Mesenchymal stem cell (in vitro differentiated cells and primary cell): ENCODE measurements at regions not wholly inside any gene's neighbourhood (a gene's known extent, or its start where the extent isn't known, plus 50 kb on each side); places are given as distances from the start of the nearest gene placed in this dataset.
"Not testable (repeated sequence)": the region's sequence is repeated elsewhere in the genome, so short reads cannot be mapped to it uniquely, and the experiment has no call there.

ENCODE experiments used
- DNase-seq: peaks from one replicate; pipeline ENCODE4 v3.0.0-alpha.2; 2013
- H2AFZ ChIP-seq: one replicate; pipeline ENCODE4 v1.6.1; 2013; ENCODE audit warnings: low read depth, mild to moderate bottlenecking, control low read depth, inconsistent platforms, low read length, moderate library complexity
- H2AK5ac ChIP-seq: 2 replicates; pipeline ENCODE4 v1.6.1; 2013; ENCODE audit warnings: low read length, moderate library complexity, mild to moderate bottlenecking, inconsistent platforms; ENCODE audit not compliant: severe bottlenecking
- H2BK120ac ChIP-seq: one replicate; pipeline ENCODE4 v1.6.1; 2013; ENCODE audit warnings: low read depth, mild to moderate bottlenecking, inconsistent platforms, low read length, moderate library complexity
- H2BK12ac ChIP-seq, 2 experiments: one replicate each; pipeline ENCODE4 v1.6.1; 2013; ENCODE audit warnings: inconsistent platforms in 2 of 2, low read length in 2 of 2, mild to moderate bottlenecking in 2 of 2, moderate library complexity in 2 of 2, control low read depth in 1 of 2
- H2BK15ac ChIP-seq: one replicate; pipeline ENCODE4 v1.6.1; 2013; ENCODE audit warnings: mild to moderate bottlenecking, low read depth, inconsistent platforms; ENCODE audit not compliant: poor library complexity, severe bottlenecking
- H2BK5ac ChIP-seq: 2 replicates; pipeline ENCODE4 v1.6.1; 2013; ENCODE audit warnings: low read depth, mild to moderate bottlenecking, low read length, control low read depth, inconsistent platforms; ENCODE audit not compliant: poor library complexity, severe bottlenecking
- H3K14ac ChIP-seq, 2 experiments: one replicate each; pipeline ENCODE4 v1.6.1; 2013; ENCODE audit warnings: inconsistent platforms in 2 of 2, low read length in 2 of 2, control low read depth in 1 of 2, mild to moderate bottlenecking in 1 of 2, moderate library complexity in 1 of 2
- H3K18ac ChIP-seq, 2 experiments: one replicate each; pipeline ENCODE4 v1.6.1; 2013; ENCODE audit warnings: inconsistent platforms in 2 of 2, low read length in 2 of 2, control low read depth in 1 of 2, low read depth in 1 of 2, mild to moderate bottlenecking in 1 of 2
- H3K23ac ChIP-seq, 2 experiments: one replicate each; pipeline ENCODE4 v1.6.1; 2013; ENCODE audit warnings: inconsistent platforms in 2 of 2, low read length in 2 of 2, mild to moderate bottlenecking in 2 of 2, moderate library complexity in 2 of 2, control low read depth in 1 of 2
- H3K27ac ChIP-seq: 2 replicates; pipeline ENCODE4 v1.5.1; 2013; ENCODE audit warnings: mild to moderate bottlenecking, moderate library complexity, low read length, control low read depth, inconsistent platforms; ENCODE audit not compliant: poor library complexity, severe bottlenecking
- H3K27me3 ChIP-seq, 2 experiments: 2 replicates each; pipeline versions ENCODE4 v1.6.1 to v1.7.0; 2013; ENCODE audit warnings: low read length in 2 of 2, mild to moderate bottlenecking in 2 of 2, moderate library complexity in 2 of 2, control low read depth in 1 of 2, inconsistent platforms in 1 of 2; ENCODE audit not compliant: control insufficient read depth in 1 of 2, insufficient read depth in 1 of 2
- H3K36me3 ChIP-seq, 2 experiments: 2 replicates each; pipeline versions ENCODE4 v1.6.1 to v1.7.0; 2013; ENCODE audit warnings: low read length in 2 of 2, control low read depth in 1 of 2, inconsistent platforms in 1 of 2, low read depth in 1 of 2, mild to moderate bottlenecking in 1 of 2; ENCODE audit not compliant: insufficient read depth in 2 of 2, control insufficient read depth in 1 of 2
- H3K4ac ChIP-seq, 2 experiments: one replicate each; pipeline ENCODE4 v1.6.1; 2013; ENCODE audit warnings: inconsistent platforms in 2 of 2, low read length in 2 of 2, mild to moderate bottlenecking in 2 of 2, moderate library complexity in 2 of 2, control low read depth in 1 of 2, low read depth in 1 of 2
- H3K4me1 ChIP-seq: 2 replicates; pipeline ENCODE4 v1.6.1; 2013; ENCODE audit warnings: low read depth, low read length, control low read depth; ENCODE audit not compliant: control insufficient read depth, insufficient read depth
- H3K4me2 ChIP-seq: 2 replicates; pipeline ENCODE4 v1.6.1; 2013; ENCODE audit warnings: low read length, mild to moderate bottlenecking, inconsistent platforms; ENCODE audit not compliant: poor library complexity, severe bottlenecking
- H3K4me3 ChIP-seq, 2 experiments: 2 replicates each; pipeline versions ENCODE4 v1.5.1 to v1.7.0; 2013; ENCODE audit warnings: low read length in 2 of 2, mild to moderate bottlenecking in 2 of 2, control low read depth in 1 of 2, low read depth in 1 of 2; ENCODE audit not compliant: insufficient read depth in 1 of 2
- H3K79me1 ChIP-seq: replicated peaks from 2 replicates; pipeline ENCODE4 v1.6.1; 2013; ENCODE audit warnings: mild to moderate bottlenecking, control low read depth, low read length, inconsistent platforms; ENCODE audit not compliant: poor library complexity, severe bottlenecking
- H3K9ac ChIP-seq: 2 replicates; pipeline ENCODE4 v1.7.0; 2013; ENCODE audit warnings: mild to moderate bottlenecking, low read length, moderate library complexity
- H3K9me3 ChIP-seq: 2 replicates; pipeline ENCODE4 v1.7.0; 2013; ENCODE audit warnings: mild to moderate bottlenecking, low read length; ENCODE audit not compliant: control insufficient read depth
- H4K8ac ChIP-seq: one replicate; pipeline ENCODE4 v1.6.1; 2013; ENCODE audit warnings: inconsistent platforms, mild to moderate bottlenecking, low read length, moderate library complexity
- H4K91ac ChIP-seq: one replicate; pipeline ENCODE4 v1.6.1; 2013; ENCODE audit warnings: mild to moderate bottlenecking, low read length, inconsistent platforms
- WGBS: methylation state at CpG from one replicate; pipeline ENCODE4 v1.1.7; 2013; ENCODE audit warnings: mixed read lengths; 5-methylcytosine and 5-hydroxymethylcytosine counted together

DNA sequence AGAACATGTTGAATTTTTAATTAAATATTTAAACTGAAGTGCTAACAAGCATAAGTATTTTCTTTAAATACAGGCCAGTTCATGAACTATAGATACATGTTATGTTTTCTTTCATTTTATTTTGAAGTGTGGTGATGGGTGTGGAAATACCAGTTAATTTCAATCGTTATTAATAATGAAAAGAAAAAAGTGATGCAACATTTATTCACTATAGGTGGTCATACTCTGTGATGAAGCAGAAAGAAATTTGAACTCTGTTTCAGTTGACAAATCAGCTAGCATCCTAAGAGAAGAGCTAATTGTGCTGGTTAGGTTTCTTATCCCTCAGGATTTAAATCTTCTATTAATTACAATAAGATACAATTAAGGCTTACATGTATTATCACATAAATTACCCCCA, 795.1 kb upstream of the DDX18 start:
- no peak overlapping the region for H3K4ac ChIP-seq
- H3K27me3 ChIP-seq: no peaks in the 10 kb centered on the region
- no peak overlapping the region for H3K9ac ChIP-seq
- H3K23ac ChIP-seq: no peak overlapping the region
- no peak overlapping the region for H3K27ac ChIP-seq
- WGBS: 80% methylated on average over 1 of the region's 1 CpG
- no peaks in the 10 kb centered on the region for H3K36me3 ChIP-seq
- H2BK120ac ChIP-seq: no peak overlapping the region
- H3K9me3 ChIP-seq: peaks cover 8% of the 10 kb centered on the region
- H3K4me3 ChIP-seq: no peak overlapping the region
- no peak overlapping the region for H2AFZ ChIP-seq
- H3K79me1 ChIP-seq: no peaks in the 10 kb centered on the region
- no peak overlapping the region for H3K4me2 ChIP-seq
- no peaks in the 10 kb centered on the region for H3K4me1 ChIP-seq
- no peak overlapping the region for H4K91ac ChIP-seq
- H4K8ac ChIP-seq: no peak overlapping the region
- H3K14ac ChIP-seq: no peak overlapping the region
- H3K18ac ChIP-seq: no peak overlapping the region
- H2AK5ac ChIP-seq: no peak overlapping the region
- no peak overlapping the region for H2BK5ac ChIP-seq
- no peak for DNase-seq
- H2BK15ac ChIP-seq: no peak overlapping the region
- no peak overlapping the region for H2BK12ac ChIP-seq

DNA sequence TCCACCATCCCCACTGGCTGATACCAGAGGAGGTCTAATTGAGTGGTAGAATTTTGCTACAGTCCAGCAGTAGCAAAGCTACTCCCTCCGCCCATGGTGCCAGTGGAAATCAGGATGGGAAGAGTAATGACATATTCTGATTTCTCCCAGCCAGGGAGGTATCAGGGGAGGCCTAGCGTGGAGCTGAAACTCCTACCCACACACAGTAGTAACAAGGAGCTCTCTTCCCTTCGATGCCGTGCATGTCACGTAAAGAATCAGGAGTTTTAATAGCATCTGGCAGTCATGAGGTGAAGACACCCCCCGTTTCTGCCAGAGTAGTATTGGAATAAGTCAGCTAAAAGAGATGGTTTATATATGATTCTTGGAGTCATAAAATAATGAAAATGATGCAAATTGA, 786.8 kb upstream of the DDX18 start:
- Histone ChIP-seq H2AK5ac (no peak overlapping the region), H2BK12ac (no peak overlapping the region), H3K79me1 (no peaks in the 10 kb centered on the region), H3K4ac (no peak overlapping the region), H2BK5ac (no peak overlapping the region), H2BK15ac (no peak overlapping the region), H4K8ac (no peak overlapping the region), H3K4me2 (no peak overlapping the region), H3K27ac (no peak overlapping the region), H3K27me3 (no peaks in the 10 kb centered on the region), H3K23ac (no peak overlapping the region), H2BK120ac (no peak overlapping the region), H4K91ac (no peak overlapping the region), H3K9ac (no peak overlapping the region), H3K14ac (no peak overlapping the region), H2AFZ (no peak overlapping the region), H3K4me1 (no peaks in the 10 kb centered on the region), H3K18ac (no peak overlapping the region), H3K9me3 (no peaks in the 10 kb centered on the region), H3K36me3 (no peaks in the 10 kb centered on the region), H3K4me3 (no peak overlapping the region)
- 95% methylated on average over 6 of the region's 6 CpGs for WGBS
- no peak for DNase-seq

DNA sequence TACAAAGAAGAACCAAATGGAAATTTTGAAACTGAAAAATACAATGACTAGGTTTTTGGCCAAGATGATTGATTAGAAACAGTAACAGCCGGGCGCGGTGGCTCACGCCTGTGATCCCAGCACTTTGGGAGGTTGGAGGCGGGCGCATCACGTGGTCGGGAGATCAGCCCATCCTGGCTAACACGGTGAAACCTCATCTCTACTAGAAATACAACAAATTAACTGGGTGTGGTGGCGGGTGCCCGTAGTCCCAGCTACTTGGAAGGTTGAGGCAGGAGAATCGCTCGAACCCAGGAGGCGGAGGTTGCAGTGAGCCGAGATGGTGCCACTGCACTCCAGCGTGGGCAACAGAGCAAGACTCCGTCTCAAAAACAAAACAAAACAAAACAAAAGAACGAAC, 785.8 kb upstream of the DDX18 start:
- not testable (repeated sequence) for H2BK5ac ChIP-seq, H3K4me1 ChIP-seq, H3K23ac ChIP-seq, H2BK120ac ChIP-seq, H3K27ac ChIP-seq, DNase-seq, H3K14ac ChIP-seq, H3K4ac ChIP-seq, H2AK5ac ChIP-seq, H2BK12ac ChIP-seq, H3K4me2 ChIP-seq, H4K91ac ChIP-seq, H3K27me3 ChIP-seq, H2BK15ac ChIP-seq, H3K18ac ChIP-seq, H3K36me3 ChIP-seq, H3K4me3 ChIP-seq, H3K9me3 ChIP-seq, H2AFZ ChIP-seq, H4K8ac ChIP-seq, H3K79me1 ChIP-seq, H3K9ac ChIP-seq
- 93% methylated on average over 17 of the region's 18 CpGs for WGBS

DNA sequence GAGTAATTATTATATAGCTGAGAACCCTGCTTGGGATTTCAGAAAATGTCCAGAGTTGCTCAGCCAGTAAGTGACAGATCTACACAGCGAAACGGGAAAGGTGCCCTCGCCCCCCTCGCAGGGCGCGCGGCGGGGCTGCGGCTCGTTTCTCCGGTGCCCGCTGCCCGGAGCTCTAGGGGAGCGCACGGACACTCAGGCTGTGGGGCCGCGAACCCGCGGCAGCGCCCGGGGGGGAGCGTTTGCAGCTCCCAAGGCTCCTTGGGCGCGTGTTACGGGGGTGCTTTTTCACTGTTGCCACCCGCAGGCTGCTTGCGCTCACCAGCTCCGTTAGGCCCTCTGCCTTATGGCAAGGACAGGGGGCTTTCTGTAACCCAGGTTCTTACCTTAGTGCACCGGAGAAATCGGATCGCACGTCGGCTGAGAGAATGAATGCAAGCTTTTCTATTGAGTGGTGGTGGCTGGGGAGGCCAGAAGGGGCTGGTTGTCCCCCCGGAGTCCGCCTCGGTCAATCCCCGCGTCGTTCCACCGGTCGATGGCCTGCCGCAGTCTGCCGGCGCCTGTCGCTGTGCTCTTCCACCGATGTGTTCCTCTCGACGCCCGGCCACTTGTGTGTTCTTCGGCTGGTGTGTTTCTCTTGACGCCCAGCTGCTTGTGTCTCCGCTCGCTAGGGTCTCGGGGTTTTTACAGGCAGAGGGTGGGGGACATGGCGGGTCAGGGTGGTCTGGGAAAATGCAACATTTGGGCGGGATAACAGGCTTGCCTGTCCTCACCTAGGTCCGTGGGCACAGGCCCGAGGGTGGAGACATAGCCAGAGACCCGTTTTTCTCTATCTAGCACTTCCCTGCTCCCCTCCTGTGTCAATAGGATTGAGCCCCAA, 758.8 kb upstream of the DDX18 start:
- no peak overlapping the region for H3K4ac ChIP-seq
- no peak overlapping the region for H2AK5ac ChIP-seq
- H2BK15ac ChIP-seq: no peak overlapping the region
- H3K4me1 ChIP-seq: no peaks in the 10 kb centered on the region
- 94% methylated on average over 53 of the region's 59 CpGs for WGBS
- H3K27ac ChIP-seq: no peak overlapping the region
- no peak overlapping the region for H2AFZ ChIP-seq
- H2BK120ac ChIP-seq: no peak overlapping the region
- H4K91ac ChIP-seq: no peak overlapping the region
- H3K4me3 ChIP-seq: no peak overlapping the region
- no peak overlapping the region for H2BK5ac ChIP-seq
- H3K36me3 ChIP-seq: no peaks in the 10 kb centered on the region
- no peak overlapping the region for H3K18ac ChIP-seq
- no peaks in the 10 kb centered on the region for H3K27me3 ChIP-seq
- no peak overlapping the region for H4K8ac ChIP-seq
- H3K9ac ChIP-seq: no peak overlapping the region
- H3K9me3 ChIP-seq: peaks cover 18% of the 10 kb centered on the region
- H3K79me1 ChIP-seq: no peaks in the 10 kb centered on the region
- no peak overlapping the region for H2BK12ac ChIP-seq
- no peak overlapping the region for H3K14ac ChIP-seq
- no peak overlapping the region for H3K23ac ChIP-seq
- H3K4me2 ChIP-seq: no peak overlapping the region
- DNase-seq: no peak
